Gastrocnemius medialis (tissue), 4 donors: ENCODE measurements at regions not wholly inside any gene's neighbourhood (a gene's known extent, or its start where the extent isn't known, plus 50 kb on each side); places are given as distances from the start of the nearest gene placed in this dataset.

Experiments used
- CTCF ChIP-seq, 5 experiments: fragments of 450-650 bp in 3 of 5; fragments of 200-600 bp in 2 of 5; sonication (generic) in 2 of 5; IDR thresholded peaks in 4 of 5; conservative IDR thresholded peaks in 1 of 5; 1 replicate in 4 of 5; 2 replicates in 1 of 5; pipeline ENCODE4 v1.5.1; 2016 to 2019; ENCODE audit warnings: antibody characterized with exemption in 5 of 5, mild to moderate bottlenecking in 3 of 5, moderate library complexity in 3 of 5
- POLR2A ChIP-seq, 2 donors: fragments of 450-650 bp; IDR thresholded peaks; one replicate each; pipeline ENCODE4 v1.6.1; 2017; ENCODE audit warnings: antibody characterized with exemption in 2 of 2, mild to moderate bottlenecking in 2 of 2, moderate library complexity in 2 of 2

- TF ChIP-seq POLR2A (IDR thresholded peaks at IDR 0.05): no peak
- no peak for TF ChIP-seq CTCF (IDR thresholded peaks at IDR 0.05 in 4 of 5, conservative IDR thresholded peaks at IDR 0.05 in 1 of 5)
Measured at GRCh38 chr2:121821476-121822158, 66.2 kb downstream of the TSN start.
